ENCODE measurements at regions not wholly inside any gene's neighbourhood (a gene's known extent, or its start where the extent isn't known, plus 50 kb on each side); places are given as distances from the start of the nearest gene placed in this dataset.

DNA sequence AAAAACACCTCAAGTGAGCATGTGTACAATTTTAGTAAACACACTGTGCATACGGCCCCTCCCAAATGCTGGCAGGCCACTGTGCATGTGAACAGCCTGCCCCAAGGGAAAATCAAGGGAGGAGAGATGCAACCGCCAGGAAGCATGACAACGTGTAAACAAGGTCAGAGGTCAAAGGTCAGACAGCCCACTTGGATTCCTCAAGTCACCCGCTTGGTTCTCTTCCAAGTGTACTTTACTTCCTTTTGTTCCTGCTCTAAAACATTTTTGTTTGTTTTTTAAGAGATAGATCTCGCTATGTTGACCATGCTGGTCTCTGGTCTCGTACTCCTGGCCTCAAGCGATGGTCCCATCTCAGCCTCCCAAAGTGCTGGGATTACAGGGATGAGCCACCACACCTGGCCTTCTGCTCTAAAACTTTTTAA lies 126.7 kb upstream of the SHB start:
- H3K4me1 ChIP-seq: no peaks in the 10 kb centered on the region
- no peak overlapping the region for H3K27ac ChIP-seq
- DNase-seq (no peak), ATAC-seq (no peak)
- TF ChIP-seq, protein P1, sequence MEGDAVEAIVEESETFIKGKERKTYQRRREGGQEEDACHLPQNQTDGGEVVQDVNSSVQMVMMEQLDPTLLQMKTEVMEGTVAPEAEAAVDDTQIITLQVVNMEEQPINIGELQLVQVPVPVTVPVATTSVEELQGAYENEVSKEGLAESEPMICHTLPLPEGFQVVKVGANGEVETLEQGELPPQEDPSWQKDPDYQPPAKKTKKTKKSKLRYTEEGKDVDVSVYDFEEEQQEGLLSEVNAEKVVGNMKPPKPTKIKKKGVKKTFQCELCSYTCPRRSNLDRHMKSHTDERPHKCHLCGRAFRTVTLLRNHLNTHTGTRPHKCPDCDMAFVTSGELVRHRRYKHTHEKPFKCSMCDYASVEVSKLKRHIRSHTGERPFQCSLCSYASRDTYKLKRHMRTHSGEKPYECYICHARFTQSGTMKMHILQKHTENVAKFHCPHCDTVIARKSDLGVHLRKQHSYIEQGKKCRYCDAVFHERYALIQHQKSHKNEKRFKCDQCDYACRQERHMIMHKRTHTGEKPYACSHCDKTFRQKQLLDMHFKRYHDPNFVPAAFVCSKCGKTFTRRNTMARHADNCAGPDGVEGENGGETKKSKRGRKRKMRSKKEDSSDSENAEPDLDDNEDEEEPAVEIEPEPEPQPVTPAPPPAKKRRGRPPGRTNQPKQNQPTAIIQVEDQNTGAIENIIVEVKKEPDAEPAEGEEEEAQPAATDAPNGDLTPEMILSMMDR (IDR thresholded peaks at IDR 0.05): no peak
- no peaks in the 10 kb centered on the region for H3K36me3 ChIP-seq (ENCODE audit: insufficient read depth in 1 of 2, low read depth in 1 of 2)
- H3K4me3 ChIP-seq: no peak overlapping the region
- WGBS, 3 donors: 59 to 68% (median 66%) methylated on average over 7 of the region's 7 CpGs
- H3K9me3 ChIP-seq: no peaks in the 10 kb centered on the region
- H3K27me3 ChIP-seq (ENCODE audit: insufficient read depth in 3 of 3, low read length in 2 of 3): peaks cover 0 to 1% (median 0%) of the 10 kb centered on the region in 3 donors
- intact Hi-C loops (cut with DNase I): no loop called here

DNA sequence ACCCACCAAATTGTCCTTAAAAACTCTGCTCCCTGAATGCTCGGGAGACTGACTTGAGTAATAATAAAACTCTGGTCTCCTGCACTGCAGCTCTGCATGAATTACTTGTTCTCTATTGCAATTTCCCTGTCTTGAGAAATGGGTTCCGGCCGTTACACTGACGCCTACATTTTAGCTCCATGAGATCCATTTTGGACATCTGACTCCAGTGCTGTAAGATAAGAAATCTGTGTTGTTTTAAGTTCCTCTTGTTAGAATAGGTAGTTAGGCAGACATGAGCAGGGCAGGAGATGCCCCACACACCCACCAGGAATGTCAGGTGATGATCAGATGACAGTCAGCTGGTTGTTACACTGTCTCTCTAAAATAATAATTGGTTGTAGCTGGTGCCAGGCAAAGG lies 125.8 kb upstream of the SHB start:
- Histone ChIP-seq H3K27ac (no peak overlapping the region), H3K27me3 (ENCODE audit: insufficient read depth in 3 of 3, low read length in 2 of 3) (no peaks in the 10 kb centered on the region), H3K4me3 (no peak overlapping the region), H3K36me3 (ENCODE audit: insufficient read depth in 1 of 2, low read depth in 1 of 2) (no peaks in the 10 kb centered on the region), H3K4me1 (no peaks in the 10 kb centered on the region), H3K9me3 (no peaks in the 10 kb centered on the region)
- 60 to 67% (median 62%) methylated on average over 4 of the region's 4 CpGs for WGBS, 3 donors
- no peak for DNase-seq
- TF ChIP-seq, protein P1 (IDR thresholded peaks at IDR 0.05): no peak
- ATAC-seq: no peak
- intact Hi-C loops (cut with DNase I): no loop called here

DNA sequence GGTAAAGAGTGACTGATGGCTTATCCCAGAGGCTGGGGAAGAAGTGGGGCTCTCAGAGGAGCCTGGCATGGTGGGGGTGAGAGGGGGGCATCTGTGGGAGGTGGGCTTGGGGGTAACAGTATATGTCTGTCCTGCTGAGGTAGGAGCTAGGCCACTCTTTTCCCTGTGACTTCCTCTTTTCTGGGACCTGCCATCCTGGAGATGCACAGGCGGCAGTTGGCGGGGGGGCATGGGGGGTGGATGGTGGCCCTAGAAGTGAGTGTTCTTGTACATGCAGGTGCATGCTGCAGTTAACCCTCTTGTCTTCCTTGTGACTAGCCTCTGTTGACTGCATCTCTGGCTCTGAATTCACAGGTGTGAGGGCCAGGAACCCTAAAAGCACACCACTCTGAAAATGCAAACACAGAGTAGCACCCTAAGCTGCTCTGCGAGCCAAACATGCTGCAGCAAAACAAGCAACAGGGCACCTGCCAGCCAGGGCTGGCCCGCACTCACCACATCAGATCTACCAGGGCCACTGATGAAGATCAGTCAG lies 123.8 kb upstream of the SHB start:
- intact Hi-C loops (cut with DNase I): no loop called here
- TF ChIP-seq, protein P1 (IDR thresholded peaks at IDR 0.05): no peak
- no peak overlapping the region for H3K4me3 ChIP-seq
- DNase-seq (no peak), ATAC-seq (no peak)
- H3K27ac ChIP-seq: no peak overlapping the region
- no peaks in the 10 kb centered on the region for H3K9me3 ChIP-seq
- no peaks in the 10 kb centered on the region for H3K4me1 ChIP-seq
- 68 to 87% (median 75%) methylated on average over 4 of the region's 4 CpGs for WGBS, 3 donors
- peaks cover 0 to 4% (median 0%) of the 10 kb centered on the region in 3 donors for H3K27me3 ChIP-seq (ENCODE audit: insufficient read depth in 3 of 3, low read length in 2 of 3)
- no peaks in the 10 kb centered on the region for H3K36me3 ChIP-seq (ENCODE audit: insufficient read depth in 1 of 2, low read depth in 1 of 2)

DNA sequence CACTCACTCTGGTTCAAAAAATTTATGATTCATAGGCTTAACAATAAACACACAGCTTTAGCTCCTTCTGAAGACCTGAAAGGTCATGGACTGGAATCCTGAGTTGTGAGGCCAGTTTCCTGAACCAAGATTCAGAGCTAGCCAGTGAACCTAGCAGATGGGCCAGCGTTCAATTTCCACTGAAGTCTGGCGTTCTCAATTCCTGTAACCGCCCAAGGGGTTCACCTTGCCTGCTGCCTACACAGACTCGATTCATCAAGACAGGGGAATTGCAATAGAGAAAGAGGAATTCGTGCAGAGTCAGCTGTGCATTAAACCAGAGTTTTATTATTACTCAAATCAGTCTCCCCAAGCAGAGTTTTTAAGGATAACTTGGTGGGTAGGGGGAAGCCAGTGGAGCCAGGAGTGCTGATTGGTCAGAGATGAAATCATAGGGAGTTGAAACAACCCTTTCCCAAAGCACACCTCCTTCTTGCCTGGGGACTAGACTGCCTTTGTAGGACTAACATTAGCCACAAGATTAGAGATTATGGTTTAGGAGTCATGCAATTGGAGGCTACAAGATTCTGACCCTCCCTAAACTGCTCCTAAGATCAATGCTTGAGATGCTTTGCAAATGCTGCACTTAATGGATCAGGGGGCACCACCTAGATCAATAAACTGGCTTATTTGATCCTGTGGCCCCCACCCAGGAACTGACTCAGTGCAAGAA lies 117.5 kb upstream of the SHB start:
- H3K9me3 ChIP-seq: no peaks in the 10 kb centered on the region
- no peak for DNase-seq
- TF ChIP-seq, protein P1 (IDR thresholded peaks at IDR 0.05): no peak
- ATAC-seq: no peak
- no peaks in the 10 kb centered on the region for H3K4me1 ChIP-seq
- H3K27me3 ChIP-seq (ENCODE audit: insufficient read depth in 3 of 3, low read length in 2 of 3): peaks cover 0 to 4% (median 0%) of the 10 kb centered on the region in 3 donors
- H3K27ac ChIP-seq: no peak overlapping the region
- 48 to 57% (median 49%) methylated on average over 5 of the region's 5 CpGs for WGBS, 3 donors
- H3K36me3 ChIP-seq (ENCODE audit: insufficient read depth in 1 of 2, low read depth in 1 of 2): no peaks in the 10 kb centered on the region
- no peak overlapping the region for H3K4me3 ChIP-seq
- intact Hi-C loops (cut with DNase I): no loop called here
